DND-41 (cell line): ENCODE measurements at regions not wholly inside any gene's neighbourhood (a gene's known extent, or its start where the extent isn't known, plus 50 kb on each side); places are given as distances from the start of the nearest gene placed in this dataset.

Experiments
- CTCF ChIP-seq: IDR thresholded peaks from 2 replicates; pipeline ENCODE4 v1.5.1; 2012; ENCODE audit warnings: borderline replicate concordance, low read length, moderate library complexity, mild to moderate bottlenecking; ENCODE audit not compliant: poor library complexity, severe bottlenecking; ENCODE audit errors: extremely low read depth
- EZH2 ChIP-seq: IDR thresholded peaks from 3 replicates; pipeline ENCODE4 v1.6.1; 2012; ENCODE audit warnings: borderline replicate concordance, low read depth, mild to moderate bottlenecking, moderate library complexity, low read length, inconsistent platforms; ENCODE audit not compliant: severe bottlenecking

GRCh38 chrX:20372533-20372932 lies 105.8 kb upstream of the RPS6KA3 start:
- TF ChIP-seq CTCF, result no peak
- no peak for TF ChIP-seq EZH2
